ENCODE measurements at regions not wholly inside any gene's neighbourhood (a gene's known extent, or its start where the extent isn't known, plus 50 kb on each side); places are given as distances from the start of the nearest gene placed in this dataset.

GRCh38 chr3:30141927-30142326, 464.5 kb upstream of the TGFBR2 start:
- intact Hi-C loops (cut with DNase I; ENCODE audit: low total_unique reads) = no loop called here
- no peaks in the 10 kb centered on the region for H3K27me3 ChIP-seq
- H3K27ac ChIP-seq = no peak overlapping the region
- no peak overlapping the region for H3K4me3 ChIP-seq
- no peaks in the 10 kb centered on the region for H3K36me3 ChIP-seq
- 67 to 84% (median 81%) methylated on average over 3 of the region's 3 CpGs for WGBS, 5 donors
- H3K4me1 ChIP-seq = no peaks in the 10 kb centered on the region
- TF ChIP-seq CTCF (IDR thresholded peaks at IDR 0.05) (no peak), EP300 (IDR thresholded peaks at IDR 0.05) (no peak), POLR2AphosphoS5 (IDR thresholded peaks at IDR 0.05) (no peak), POLR2A (IDR thresholded peaks at IDR 0.05) (no peak)
- no peak for DNase-seq
- H3K9me3 ChIP-seq = no peaks in the 10 kb centered on the region

GRCh38 chr3:30142946-30143345, 463.5 kb upstream of the TGFBR2 start:
- Histone ChIP-seq H3K27me3 (no peaks in the 10 kb centered on the region), H3K27ac (no peak overlapping the region), H3K4me1 (no peaks in the 10 kb centered on the region), H3K4me3 (no peak overlapping the region), H3K36me3 (no peaks in the 10 kb centered on the region), H3K9me3 (no peaks in the 10 kb centered on the region)
- no peak for DNase-seq
- intact Hi-C loops (cut with DNase I; ENCODE audit: low total_unique reads) = no loop called here
- TF ChIP-seq EP300 (IDR thresholded peaks at IDR 0.05) (no peak), POLR2AphosphoS5 (IDR thresholded peaks at IDR 0.05) (no peak), POLR2A (IDR thresholded peaks at IDR 0.05) (no peak), CTCF (IDR thresholded peaks at IDR 0.05) (no peak)

- DNase-seq = no peak
- intact Hi-C loops (cut with DNase I; ENCODE audit: low total_unique reads) = no loop called here
- Histone ChIP-seq H3K27ac (no peak overlapping the region), H3K36me3 (no peaks in the 10 kb centered on the region), H3K4me1 (no peaks in the 10 kb centered on the region), H3K27me3 (no peaks in the 10 kb centered on the region), H3K4me3 (no peak overlapping the region), H3K9me3 (no peaks in the 10 kb centered on the region)
- TF ChIP-seq EP300 (IDR thresholded peaks at IDR 0.05) (no peak), POLR2AphosphoS5 (IDR thresholded peaks at IDR 0.05) (no peak), POLR2A (IDR thresholded peaks at IDR 0.05) (no peak), CTCF (IDR thresholded peaks at IDR 0.05) (no peak)
These were observed 461.1 kb upstream of the TGFBR2 start for GRCh38 chr3:30145281-30145680.

- intact Hi-C loops (cut with DNase I; ENCODE audit: low total_unique reads) = no loop called here
- H3K4me3 ChIP-seq = no peak overlapping the region
- no peaks in the 10 kb centered on the region for H3K36me3 ChIP-seq
- no peaks in the 10 kb centered on the region for H3K4me1 ChIP-seq
- H3K27ac ChIP-seq = no peak overlapping the region
- TF ChIP-seq POLR2A (IDR thresholded peaks at IDR 0.05) (no peak), POLR2AphosphoS5 (IDR thresholded peaks at IDR 0.05) (no peak), CTCF (IDR thresholded peaks at IDR 0.05) (no peak), EP300 (IDR thresholded peaks at IDR 0.05) (no peak)
- H3K27me3 ChIP-seq = no peaks in the 10 kb centered on the region
- H3K9me3 ChIP-seq = no peaks in the 10 kb centered on the region
- no peak for DNase-seq
These were observed 459.4 kb upstream of the TGFBR2 start for GRCh38 chr3:30146978-30147377.

- H3K27ac ChIP-seq = no peak overlapping the region
- no peaks in the 10 kb centered on the region for H3K9me3 ChIP-seq
- H3K4me1 ChIP-seq = no peaks in the 10 kb centered on the region
- no peaks in the 10 kb centered on the region for H3K27me3 ChIP-seq
- no peak overlapping the region for H3K4me3 ChIP-seq
- no peaks in the 10 kb centered on the region for H3K36me3 ChIP-seq
- TF ChIP-seq CTCF (IDR thresholded peaks at IDR 0.05) (no peak), EP300 (IDR thresholded peaks at IDR 0.05) (no peak), POLR2A (IDR thresholded peaks at IDR 0.05) (no peak)
- 81 to 92% (median 88%) methylated on average over 2 of the region's 2 CpGs for WGBS, 5 donors
- no peak for DNase-seq
- intact Hi-C loops (cut with DNase I; ENCODE audit: low total_unique reads) = no loop called here
These were observed 451.5 kb upstream of the TGFBR2 start for GRCh38 chr3:30154853-30155252.
